ENCODE measurements at regions not wholly inside any gene's neighbourhood (a gene's known extent, or its start where the extent isn't known, plus 50 kb on each side); places are given as distances from the start of the nearest gene placed in this dataset.
A peak's percentile ranks its signal among the peaks of the same experiment; 100 is the strongest.

- Histone ChIP-seq H3K36me3 (ENCODE audit: control insufficient read depth in 5 of 5, insufficient read depth in 5 of 5, low read length in 5 of 5) (no peaks in the 10 kb centered on the region), H3K27me3 (ENCODE audit: control insufficient read depth in 5 of 5, insufficient read depth in 4 of 5, low read length in 5 of 5) (no peaks in the 10 kb centered on the region), H3K4me3 (ENCODE audit: low read depth in 1 of 5, low read length in 5 of 5) (no peak overlapping the region), H3K4me1 (ENCODE audit: control insufficient read depth in 5 of 5, insufficient read depth in 5 of 5, low read length in 5 of 5) (peaks cover 0 to 21% (median 19%) of the 10 kb centered on the region in 5 donors), H3K9ac (ENCODE audit: low read length in 5 of 5) (no peak overlapping the region), H3K9me3 (ENCODE audit: control insufficient read depth in 5 of 5, low read length in 5 of 5) (peaks cover 0 to 9% (median 4%) of the 10 kb centered on the region in 5 donors), H3K27ac (ENCODE audit: low read depth, low read length) (no peak overlapping the region)
Measured at GRCh38 chr10:4517746-4518145, 308.3 kb upstream of the AKR1E2 start.

GRCh38 chr10:4515721-4516120 is 310.3 kb upstream of the AKR1E2 start:
- Histone ChIP-seq H3K9ac (ENCODE audit: low read length in 5 of 5) (no peak overlapping the region), H3K4me3 (ENCODE audit: low read depth in 1 of 5, low read length in 5 of 5) (no peak overlapping the region), H3K9me3 (ENCODE audit: control insufficient read depth in 5 of 5, low read length in 5 of 5) (peaks cover 0 to 9% (median 4%) of the 10 kb centered on the region in 5 donors), H3K27ac (ENCODE audit: low read depth, low read length) (no peak overlapping the region), H3K36me3 (ENCODE audit: control insufficient read depth in 5 of 5, insufficient read depth in 5 of 5, low read length in 5 of 5) (no peaks in the 10 kb centered on the region), H3K27me3 (ENCODE audit: control insufficient read depth in 5 of 5, insufficient read depth in 4 of 5, low read length in 5 of 5) (no peaks in the 10 kb centered on the region), H3K4me1 (ENCODE audit: control insufficient read depth in 5 of 5, insufficient read depth in 5 of 5, low read length in 5 of 5) (peaks cover 0 to 31% (median 20%) of the 10 kb centered on the region in 5 donors)

GRCh38 chr10:4514445-4515108 is 311.4 kb upstream of the AKR1E2 start:
- Histone ChIP-seq H3K9me3 (ENCODE audit: control insufficient read depth in 5 of 5, low read length in 5 of 5) (peaks cover 0 to 7% (median 4%) of the 10 kb centered on the region in 5 donors), H3K9ac (ENCODE audit: low read length in 5 of 5) (peak overlapping the region in 2 of 5 donors; percentile 23 to 43), H3K4me3 (ENCODE audit: low read depth in 1 of 5, low read length in 5 of 5) (peak overlapping the region in 4 of 5 donors; percentile 32 to 44 (median 42)), H3K4me1 (ENCODE audit: control insufficient read depth in 5 of 5, insufficient read depth in 5 of 5, low read length in 5 of 5) (peaks cover 0 to 27% (median 20%) of the 10 kb centered on the region in 5 donors), H3K27ac (ENCODE audit: low read depth, low read length) (peak overlapping the region; percentile 2), H3K36me3 (ENCODE audit: control insufficient read depth in 5 of 5, insufficient read depth in 5 of 5, low read length in 5 of 5) (no peaks in the 10 kb centered on the region), H3K27me3 (ENCODE audit: control insufficient read depth in 5 of 5, insufficient read depth in 4 of 5, low read length in 5 of 5) (no peaks in the 10 kb centered on the region)

- Histone ChIP-seq H3K9me3 (ENCODE audit: control insufficient read depth in 5 of 5, low read length in 5 of 5) (peaks cover 0 to 5% (median 3%) of the 10 kb centered on the region in 5 donors), H3K27ac (ENCODE audit: low read depth, low read length) (no peak overlapping the region), H3K4me3 (ENCODE audit: low read depth in 1 of 5, low read length in 5 of 5) (peak overlapping the region in 1 of 5 donors; percentile 24), H3K9ac (ENCODE audit: low read length in 5 of 5) (no peak overlapping the region), H3K27me3 (ENCODE audit: control insufficient read depth in 5 of 5, insufficient read depth in 4 of 5, low read length in 5 of 5) (no peaks in the 10 kb centered on the region), H3K36me3 (ENCODE audit: control insufficient read depth in 5 of 5, insufficient read depth in 5 of 5, low read length in 5 of 5) (no peaks in the 10 kb centered on the region), H3K4me1 (ENCODE audit: control insufficient read depth in 5 of 5, insufficient read depth in 5 of 5, low read length in 5 of 5) (peaks cover 0 to 27% (median 20%) of the 10 kb centered on the region in 5 donors)
Measured at GRCh38 chr10:4512671-4513240, 313.3 kb upstream of the AKR1E2 start.

GRCh38 chr10:4512196-4512595 is 313.8 kb upstream of the AKR1E2 start:
- peaks cover 0 to 27% (median 20%) of the 10 kb centered on the region in 5 donors for H3K4me1 ChIP-seq (ENCODE audit: control insufficient read depth in 5 of 5, insufficient read depth in 5 of 5, low read length in 5 of 5)
- H3K27ac ChIP-seq (ENCODE audit: low read depth, low read length) = no peak overlapping the region
- no peak overlapping the region for H3K4me3 ChIP-seq (ENCODE audit: low read depth in 1 of 5, low read length in 5 of 5)
- H3K9me3 ChIP-seq (ENCODE audit: control insufficient read depth in 5 of 5, low read length in 5 of 5) = peaks cover 0 to 5% (median 3%) of the 10 kb centered on the region in 5 donors
- H3K27me3 ChIP-seq (ENCODE audit: control insufficient read depth in 5 of 5, insufficient read depth in 4 of 5, low read length in 5 of 5) = no peaks in the 10 kb centered on the region
- no peak overlapping the region for H3K9ac ChIP-seq (ENCODE audit: low read length in 5 of 5)
- H3K36me3 ChIP-seq (ENCODE audit: control insufficient read depth in 5 of 5, insufficient read depth in 5 of 5, low read length in 5 of 5) = no peaks in the 10 kb centered on the region

GRCh38 chr10:4511509-4511908 is 314.5 kb upstream of the AKR1E2 start:
- no peak overlapping the region for H3K4me3 ChIP-seq (ENCODE audit: low read depth in 1 of 5, low read length in 5 of 5)
- no peaks in the 10 kb centered on the region for H3K36me3 ChIP-seq (ENCODE audit: control insufficient read depth in 5 of 5, insufficient read depth in 5 of 5, low read length in 5 of 5)
- H3K9ac ChIP-seq (ENCODE audit: low read length in 5 of 5) = no peak overlapping the region
- peaks cover 0 to 27% (median 20%) of the 10 kb centered on the region in 5 donors for H3K4me1 ChIP-seq (ENCODE audit: control insufficient read depth in 5 of 5, insufficient read depth in 5 of 5, low read length in 5 of 5)
- H3K27ac ChIP-seq (ENCODE audit: low read depth, low read length) = no peak overlapping the region
- no peaks in the 10 kb centered on the region for H3K9me3 ChIP-seq (ENCODE audit: control insufficient read depth in 5 of 5, low read length in 5 of 5)
- no peaks in the 10 kb centered on the region for H3K27me3 ChIP-seq (ENCODE audit: control insufficient read depth in 5 of 5, insufficient read depth in 4 of 5, low read length in 5 of 5)

GRCh38 chr10:4509405-4509804 is 316.6 kb upstream of the AKR1E2 start:
- Histone ChIP-seq H3K4me3 (ENCODE audit: low read depth in 1 of 5, low read length in 5 of 5) (no peak overlapping the region), H3K9me3 (ENCODE audit: control insufficient read depth in 5 of 5, low read length in 5 of 5) (no peaks in the 10 kb centered on the region), H3K27ac (ENCODE audit: low read depth, low read length) (no peak overlapping the region), H3K36me3 (ENCODE audit: control insufficient read depth in 5 of 5, insufficient read depth in 5 of 5, low read length in 5 of 5) (no peaks in the 10 kb centered on the region), H3K27me3 (ENCODE audit: control insufficient read depth in 5 of 5, insufficient read depth in 4 of 5, low read length in 5 of 5) (no peaks in the 10 kb centered on the region), H3K4me1 (ENCODE audit: control insufficient read depth in 5 of 5, insufficient read depth in 5 of 5, low read length in 5 of 5) (peaks cover 0 to 23% (median 13%) of the 10 kb centered on the region in 5 donors), H3K9ac (ENCODE audit: low read length in 5 of 5) (no peak overlapping the region)

GRCh38 chr10:4506095-4506494 is 319.9 kb upstream of the AKR1E2 start:
- H3K9ac ChIP-seq (ENCODE audit: low read length in 5 of 5) = no peak overlapping the region
- H3K27ac ChIP-seq (ENCODE audit: low read depth, low read length) = no peak overlapping the region
- H3K9me3 ChIP-seq (ENCODE audit: control insufficient read depth in 5 of 5, low read length in 5 of 5) = no peaks in the 10 kb centered on the region
- no peak overlapping the region for H3K4me3 ChIP-seq (ENCODE audit: low read depth in 1 of 5, low read length in 5 of 5)
- no peaks in the 10 kb centered on the region for H3K27me3 ChIP-seq (ENCODE audit: control insufficient read depth in 5 of 5, insufficient read depth in 4 of 5, low read length in 5 of 5)
- H3K4me1 ChIP-seq (ENCODE audit: control insufficient read depth in 5 of 5, insufficient read depth in 5 of 5, low read length in 5 of 5) = peaks cover 0 to 5% (median 0%) of the 10 kb centered on the region in 5 donors
- no peaks in the 10 kb centered on the region for H3K36me3 ChIP-seq (ENCODE audit: control insufficient read depth in 5 of 5, insufficient read depth in 5 of 5, low read length in 5 of 5)

GRCh38 chr10:4504550-4504949 is 321.5 kb upstream of the AKR1E2 start:
- no peaks in the 10 kb centered on the region for H3K27me3 ChIP-seq (ENCODE audit: control insufficient read depth in 5 of 5, insufficient read depth in 4 of 5, low read length in 5 of 5)
- H3K4me3 ChIP-seq (ENCODE audit: low read depth in 1 of 5, low read length in 5 of 5) = no peak overlapping the region
- H3K4me1 ChIP-seq (ENCODE audit: control insufficient read depth in 5 of 5, insufficient read depth in 5 of 5, low read length in 5 of 5) = peaks cover 0 to 5% (median 0%) of the 10 kb centered on the region in 5 donors
- no peak overlapping the region for H3K9ac ChIP-seq (ENCODE audit: low read length in 5 of 5)
- no peaks in the 10 kb centered on the region for H3K36me3 ChIP-seq (ENCODE audit: control insufficient read depth in 5 of 5, insufficient read depth in 5 of 5, low read length in 5 of 5)
- H3K27ac ChIP-seq (ENCODE audit: low read depth, low read length) = no peak overlapping the region
- H3K9me3 ChIP-seq (ENCODE audit: control insufficient read depth in 5 of 5, low read length in 5 of 5) = no peaks in the 10 kb centered on the region

GRCh38 chr10:4503076-4503475 is 322.9 kb upstream of the AKR1E2 start:
- Histone ChIP-seq H3K9me3 (ENCODE audit: control insufficient read depth in 5 of 5, low read length in 5 of 5) (no peaks in the 10 kb centered on the region), H3K36me3 (ENCODE audit: control insufficient read depth in 5 of 5, insufficient read depth in 5 of 5, low read length in 5 of 5) (no peaks in the 10 kb centered on the region), H3K27ac (ENCODE audit: low read depth, low read length) (no peak overlapping the region), H3K4me1 (ENCODE audit: control insufficient read depth in 5 of 5, insufficient read depth in 5 of 5, low read length in 5 of 5) (peaks cover 0 to 16% (median 6%) of the 10 kb centered on the region in 5 donors), H3K27me3 (ENCODE audit: control insufficient read depth in 5 of 5, insufficient read depth in 4 of 5, low read length in 5 of 5) (no peaks in the 10 kb centered on the region), H3K4me3 (ENCODE audit: low read depth in 1 of 5, low read length in 5 of 5) (no peak overlapping the region), H3K9ac (ENCODE audit: low read length in 5 of 5) (no peak overlapping the region)
